ENCODE measurements at regions not wholly inside any gene's neighbourhood (a gene's known extent, or its start where the extent isn't known, plus 50 kb on each side); places are given as distances from the start of the nearest gene placed in this dataset.

DNA sequence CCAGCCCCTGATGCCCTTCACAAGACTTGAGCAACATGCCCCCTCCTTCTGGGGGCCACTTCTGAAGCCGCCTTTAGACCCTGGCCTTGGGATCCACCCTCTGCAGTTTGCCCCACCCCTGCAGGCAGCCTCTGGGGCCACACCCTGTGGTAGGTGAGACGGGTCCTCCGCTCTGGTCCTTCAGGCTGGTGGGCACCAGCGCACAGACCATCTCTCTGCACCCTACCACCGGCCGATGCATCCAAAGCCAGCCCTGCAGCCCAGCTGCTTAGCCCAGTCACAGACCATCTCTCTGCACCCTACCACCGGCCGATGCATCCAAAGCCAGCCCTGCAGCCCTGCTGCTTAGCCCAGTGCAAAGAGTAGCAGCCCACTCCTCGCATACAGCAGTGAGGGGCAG is 159.3 kb upstream of the ECI2 start:
- no peak overlapping the region for H3K4me3 ChIP-seq (ENCODE audit: low read depth, low read length)
- TF ChIP-seq, protein P1, sequence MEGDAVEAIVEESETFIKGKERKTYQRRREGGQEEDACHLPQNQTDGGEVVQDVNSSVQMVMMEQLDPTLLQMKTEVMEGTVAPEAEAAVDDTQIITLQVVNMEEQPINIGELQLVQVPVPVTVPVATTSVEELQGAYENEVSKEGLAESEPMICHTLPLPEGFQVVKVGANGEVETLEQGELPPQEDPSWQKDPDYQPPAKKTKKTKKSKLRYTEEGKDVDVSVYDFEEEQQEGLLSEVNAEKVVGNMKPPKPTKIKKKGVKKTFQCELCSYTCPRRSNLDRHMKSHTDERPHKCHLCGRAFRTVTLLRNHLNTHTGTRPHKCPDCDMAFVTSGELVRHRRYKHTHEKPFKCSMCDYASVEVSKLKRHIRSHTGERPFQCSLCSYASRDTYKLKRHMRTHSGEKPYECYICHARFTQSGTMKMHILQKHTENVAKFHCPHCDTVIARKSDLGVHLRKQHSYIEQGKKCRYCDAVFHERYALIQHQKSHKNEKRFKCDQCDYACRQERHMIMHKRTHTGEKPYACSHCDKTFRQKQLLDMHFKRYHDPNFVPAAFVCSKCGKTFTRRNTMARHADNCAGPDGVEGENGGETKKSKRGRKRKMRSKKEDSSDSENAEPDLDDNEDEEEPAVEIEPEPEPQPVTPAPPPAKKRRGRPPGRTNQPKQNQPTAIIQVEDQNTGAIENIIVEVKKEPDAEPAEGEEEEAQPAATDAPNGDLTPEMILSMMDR (IDR thresholded peaks at IDR 0.05; ENCODE audit: insufficient read depth, low read depth, low read length): no peak
- no peak for DNase-seq (ENCODE audit: low read depth)

DNA sequence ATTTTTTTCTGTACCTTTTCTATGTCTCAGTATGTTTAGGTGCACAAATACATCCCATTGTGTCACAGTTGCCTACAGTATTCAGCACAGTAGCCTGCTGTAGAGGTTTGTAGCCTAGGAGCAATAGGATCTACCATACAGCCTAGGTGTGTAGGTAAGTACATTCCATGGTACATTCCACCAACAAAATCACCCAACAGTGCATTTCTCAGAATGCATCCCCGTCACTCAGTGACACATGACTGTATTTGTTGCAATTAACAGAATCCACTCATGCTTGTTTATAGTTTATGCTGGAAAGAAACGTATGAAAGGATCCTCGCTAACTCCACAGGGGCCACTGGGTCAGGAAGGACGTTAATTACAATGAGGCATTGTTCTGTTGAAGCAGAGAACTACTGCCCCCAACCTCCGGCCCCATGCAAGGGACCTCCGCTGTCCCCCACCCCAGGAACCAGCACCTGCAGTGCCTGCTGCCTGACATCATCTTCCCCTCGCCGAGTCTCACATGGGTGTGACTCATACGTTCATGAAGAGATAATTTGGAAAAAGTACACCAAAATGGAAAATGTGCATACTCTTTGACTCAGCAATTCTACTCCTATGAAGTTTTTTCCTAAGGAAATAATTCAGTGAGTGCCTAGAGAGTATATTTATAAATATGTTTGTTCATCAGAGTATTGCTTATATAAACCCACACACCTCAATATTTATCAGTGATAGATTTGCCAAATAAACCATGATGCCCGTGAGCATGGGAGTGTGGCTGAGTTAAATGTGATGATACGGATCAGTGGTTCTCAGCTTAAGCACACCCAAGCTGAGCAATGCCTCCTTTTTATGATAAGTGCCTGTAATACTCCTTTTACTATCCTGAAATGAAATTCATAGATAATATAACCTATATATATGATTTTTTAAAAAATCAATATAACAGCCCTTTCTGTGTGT is 156.4 kb upstream of the ECI2 start:
- TF ChIP-seq, protein P1 (IDR thresholded peaks at IDR 0.05; ENCODE audit: insufficient read depth, low read depth, low read length): no peak
- peak; percentile 61 for DNase-seq (ENCODE audit: low read depth)
- H3K4me3 ChIP-seq (ENCODE audit: low read depth, low read length): no peak overlapping the region

DNA sequence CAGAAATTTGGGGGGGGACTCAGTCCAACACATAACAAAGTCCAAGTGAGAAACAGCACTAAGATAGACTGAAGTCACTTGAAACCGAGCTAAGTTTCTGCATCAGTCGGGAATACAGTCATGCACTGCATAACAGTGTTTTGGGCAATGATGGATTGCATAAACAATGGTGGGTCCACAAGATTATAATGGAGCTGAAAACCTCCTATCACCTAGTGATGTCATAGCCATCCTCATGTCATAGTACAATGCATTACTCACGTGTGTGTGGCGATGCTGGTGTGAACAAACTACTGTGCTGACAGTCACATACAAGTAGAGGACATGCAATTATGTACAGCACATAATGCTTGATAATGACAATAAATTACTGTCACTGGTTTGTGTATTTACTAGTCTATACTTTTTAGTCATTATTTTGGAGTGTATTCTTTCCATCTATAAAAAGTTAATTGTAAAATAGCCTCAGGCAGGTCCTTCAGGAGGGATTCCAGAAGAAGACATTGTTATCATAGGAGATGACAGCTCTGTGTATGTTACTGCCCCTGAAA is 154.5 kb upstream of the ECI2 start:
- TF ChIP-seq, protein P1 (IDR thresholded peaks at IDR 0.05; ENCODE audit: insufficient read depth, low read depth, low read length): no peak
- no peak for DNase-seq (ENCODE audit: low read depth)
- H3K4me3 ChIP-seq (ENCODE audit: low read depth, low read length): no peak overlapping the region

DNA sequence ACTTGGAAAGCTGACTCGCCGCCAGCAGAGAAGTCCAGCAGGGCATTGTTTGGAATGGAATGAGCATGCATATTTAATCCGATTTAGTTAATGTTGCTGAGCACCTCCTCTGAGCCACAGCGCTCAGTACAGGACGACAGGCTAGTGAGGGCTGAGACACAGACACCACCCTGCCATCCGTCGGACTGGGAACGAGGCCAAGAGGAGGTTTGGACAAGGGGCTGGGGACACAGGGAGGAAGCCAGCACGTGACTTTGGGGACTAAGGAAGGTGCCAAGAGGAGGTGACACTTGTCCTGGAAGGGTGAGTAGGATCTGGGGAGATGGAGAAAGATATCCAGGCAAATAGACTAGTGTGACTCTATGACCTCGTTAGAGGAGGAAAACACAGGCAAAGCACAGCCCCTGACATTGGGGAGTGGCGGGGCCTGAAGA is 152.5 kb upstream of the ECI2 start:
- no peak for DNase-seq (ENCODE audit: low read depth)
- H3K4me3 ChIP-seq (ENCODE audit: low read depth, low read length): no peak overlapping the region
- TF ChIP-seq, protein P1 (IDR thresholded peaks at IDR 0.05; ENCODE audit: insufficient read depth, low read depth, low read length): no peak

DNA sequence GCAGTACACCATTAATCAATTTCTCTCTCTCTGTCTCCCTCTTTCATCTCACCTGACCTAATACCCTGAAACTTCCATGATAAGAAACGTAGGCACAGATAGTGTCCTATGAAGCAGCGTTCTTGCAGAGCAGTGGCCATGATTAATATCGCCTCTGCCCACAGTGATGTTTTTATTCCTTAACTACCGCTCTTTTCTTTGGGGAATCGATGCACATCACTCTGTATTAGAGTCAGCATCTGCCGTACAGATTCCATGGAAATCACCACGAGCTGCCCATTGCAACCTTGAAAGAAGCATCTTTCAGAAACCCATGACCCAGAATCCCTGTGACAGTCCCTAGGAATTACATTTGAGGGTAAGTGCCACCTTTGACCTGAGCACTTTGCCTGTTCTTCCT is 152.0 kb upstream of the ECI2 start:
- DNase-seq (ENCODE audit: low read depth): no peak
- no peak overlapping the region for H3K4me3 ChIP-seq (ENCODE audit: low read depth, low read length)
- TF ChIP-seq, protein P1 (IDR thresholded peaks at IDR 0.05; ENCODE audit: insufficient read depth, low read depth, low read length): no peak

DNA sequence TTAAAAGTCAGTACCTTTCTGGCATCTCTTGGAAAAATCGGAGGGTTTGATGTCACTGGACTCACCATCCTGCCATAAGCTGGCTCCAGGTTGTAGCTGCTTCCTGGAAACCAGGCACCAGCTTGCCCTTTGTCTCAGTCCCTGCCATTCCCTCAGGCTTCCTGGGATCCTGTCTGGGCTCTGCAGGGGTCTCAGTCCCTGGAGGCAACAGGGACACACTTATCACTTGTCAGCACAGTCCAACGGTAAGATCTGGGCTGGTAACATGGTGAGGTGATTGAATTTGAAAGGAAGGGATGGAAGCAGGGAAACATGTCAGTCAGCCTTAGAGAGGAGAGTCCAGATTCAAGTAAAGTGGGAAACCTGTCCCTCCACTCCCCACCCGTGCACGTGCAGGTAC is 147.6 kb upstream of the ECI2 start:
- TF ChIP-seq, protein P1 (IDR thresholded peaks at IDR 0.05; ENCODE audit: insufficient read depth, low read depth, low read length): no peak
- H3K4me3 ChIP-seq (ENCODE audit: low read depth, low read length): no peak overlapping the region
- no peak for DNase-seq (ENCODE audit: low read depth)

Data from fibroblast of villous mesenchyme (primary cell).